ENCODE measurements at regions not wholly inside any gene's neighbourhood (a gene's known extent, or its start where the extent isn't known, plus 50 kb on each side); places are given as distances from the start of the nearest gene placed in this dataset.
"Not testable (repeated sequence)": the region's sequence is repeated elsewhere in the genome, so short reads cannot be mapped to it uniquely, and the experiment has no call there.

DNA sequence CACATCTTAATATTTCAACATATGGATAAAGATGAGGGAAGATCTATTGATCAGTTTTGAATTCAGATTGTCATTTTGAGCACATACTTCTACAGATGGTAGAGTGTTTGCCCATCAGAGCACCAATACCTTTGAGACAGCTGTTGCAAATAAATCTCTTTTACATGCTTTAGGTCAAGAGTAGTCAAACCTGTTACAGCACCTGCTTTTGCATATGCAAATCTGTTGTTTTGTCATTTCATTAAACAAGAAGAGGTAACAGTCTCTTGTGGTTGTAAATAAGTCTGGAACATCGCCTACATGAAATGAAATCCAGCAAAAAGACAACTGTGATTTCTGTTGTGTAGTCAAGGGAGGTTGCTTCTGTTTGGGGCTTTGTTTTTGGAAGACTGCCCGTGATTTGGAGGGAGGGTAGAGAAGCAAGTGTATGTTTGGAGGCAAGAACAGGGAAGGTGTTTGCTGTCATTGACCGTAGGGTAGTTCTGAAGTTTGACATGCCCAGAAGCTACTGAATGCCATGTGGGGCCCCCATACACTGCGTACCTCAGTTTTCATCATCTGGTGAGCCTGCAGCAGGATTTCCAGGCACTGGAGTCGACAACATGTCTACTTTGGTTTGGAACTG is 233.6 kb upstream of the PPP1R3A start:
- TF ChIP-seq CTCF (conservative IDR thresholded peaks at IDR 0.05; ENCODE audit: low read length), result no peak
- no peak for DNase-seq (ENCODE audit: low read depth)
- H3K4me3 ChIP-seq (ENCODE audit: low read length), result no peak overlapping the region

- no peak overlapping the region for H3K4me3 ChIP-seq (ENCODE audit: low read length)
- DNase-seq (ENCODE audit: low read depth), result no peak
- TF ChIP-seq CTCF (conservative IDR thresholded peaks at IDR 0.05; ENCODE audit: low read length), result no peak
Observed at GRCh38 chr7:114151777-114152176, 233.0 kb upstream of the PPP1R3A start.

- no peak overlapping the region for H3K4me3 ChIP-seq (ENCODE audit: low read length)
- no peak for DNase-seq (ENCODE audit: low read depth)
- no peak for TF ChIP-seq CTCF (conservative IDR thresholded peaks at IDR 0.05; ENCODE audit: low read length)
Observed at GRCh38 chr7:114150689-114151088, 231.9 kb upstream of the PPP1R3A start.

DNA sequence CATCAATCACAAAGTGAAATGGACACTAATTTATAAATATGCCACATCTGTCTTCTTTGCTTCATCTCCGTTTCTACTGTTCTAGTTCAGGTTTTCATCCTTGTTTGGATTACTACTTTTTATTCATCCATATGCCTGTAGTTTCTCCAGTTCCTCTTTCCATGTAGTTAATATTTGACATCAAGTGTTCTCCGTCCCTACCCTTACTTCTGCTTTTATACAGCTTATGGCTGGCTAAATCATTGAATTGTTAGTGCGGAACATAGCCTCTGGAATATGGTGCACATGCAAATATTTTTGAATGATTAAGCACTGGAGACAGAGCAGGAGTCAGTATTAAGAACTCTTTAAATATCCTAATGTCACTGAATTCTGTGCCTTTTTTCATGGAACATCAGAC is 230.0 kb upstream of the PPP1R3A start:
- H3K4me3 ChIP-seq (ENCODE audit: low read length), result no peak overlapping the region
- TF ChIP-seq CTCF (conservative IDR thresholded peaks at IDR 0.05; ENCODE audit: low read length), result no peak
- no peak for DNase-seq (ENCODE audit: low read depth)

DNA sequence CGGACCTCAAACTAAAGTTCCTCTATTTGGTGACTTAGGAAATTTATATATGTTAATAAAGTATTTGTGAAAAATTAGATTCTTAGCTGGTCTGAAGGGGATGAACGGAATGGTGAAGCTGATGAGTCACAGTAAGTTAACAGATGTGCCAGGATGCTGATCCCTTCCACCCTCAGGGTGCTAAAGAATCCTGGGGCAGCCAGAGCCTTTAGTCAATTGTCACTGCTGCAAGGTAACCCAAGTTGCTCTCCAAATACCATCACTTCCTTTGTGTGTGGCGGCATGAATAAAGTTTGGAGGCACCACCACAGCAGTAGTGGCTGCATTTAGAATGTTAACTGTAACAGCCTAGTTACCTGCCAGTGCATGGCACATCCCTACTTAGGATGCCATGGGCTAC is 222.6 kb upstream of the PPP1R3A start:
- no peak overlapping the region for H3K4me3 ChIP-seq (ENCODE audit: low read length)
- no peak for DNase-seq (ENCODE audit: low read depth)
- no peak for TF ChIP-seq CTCF (conservative IDR thresholded peaks at IDR 0.05; ENCODE audit: low read length)

- no peak overlapping the region for H3K4me3 ChIP-seq (ENCODE audit: low read length)
- no peak for TF ChIP-seq CTCF (conservative IDR thresholded peaks at IDR 0.05; ENCODE audit: low read length)
- no peak for DNase-seq (ENCODE audit: low read depth)
Observed at GRCh38 chr7:114140561-114140960, 221.8 kb upstream of the PPP1R3A start.

- not testable (repeated sequence) for DNase-seq (ENCODE audit: low read depth); H3K4me3 ChIP-seq (ENCODE audit: low read length)
Observed at GRCh38 chr7:114139690-114140089, 220.9 kb upstream of the PPP1R3A start.

- no peak for TF ChIP-seq CTCF (conservative IDR thresholded peaks at IDR 0.05; ENCODE audit: low read length)
- DNase-seq (ENCODE audit: low read depth), result no peak
- H3K4me3 ChIP-seq (ENCODE audit: low read length), result no peak overlapping the region
Observed at GRCh38 chr7:114138587-114138986, 219.8 kb upstream of the PPP1R3A start.
